ENCODE measurements at regions not wholly inside any gene's neighbourhood (a gene's known extent, or its start where the extent isn't known, plus 50 kb on each side); places are given as distances from the start of the nearest gene placed in this dataset.

- no peak for DNase-seq (ENCODE audit: low read depth)
Measured at GRCh38 chr1:87508247-87508787, 179.6 kb downstream of the LMO4 start.

GRCh38 chr1:87510540-87510939 is 181.9 kb downstream of the LMO4 start:
- DNase-seq (ENCODE audit: low read depth), result no peak

GRCh38 chr1:87511449-87511848 is 182.8 kb downstream of the LMO4 start:
- DNase-seq (ENCODE audit: low read depth), result no peak

- DNase-seq (ENCODE audit: low read depth), result no peak
Measured at GRCh38 chr1:87512431-87512830, 183.8 kb downstream of the LMO4 start.

GRCh38 chr1:87513255-87513654 is 184.6 kb downstream of the LMO4 start:
- DNase-seq (ENCODE audit: low read depth), result no peak

- DNase-seq (ENCODE audit: low read depth), result no peak
Measured at GRCh38 chr1:87513966-87514660, 185.4 kb downstream of the LMO4 start.

- DNase-seq (ENCODE audit: low read depth), result peak; percentile 39
Measured at GRCh38 chr1:87515781-87516180, 187.1 kb downstream of the LMO4 start.

- DNase-seq (ENCODE audit: low read depth), result no peak
Measured at GRCh38 chr1:87518794-87519193, 190.1 kb downstream of the LMO4 start.

- no peak for DNase-seq (ENCODE audit: low read depth)
Measured at GRCh38 chr1:87521452-87521851, 192.8 kb downstream of the LMO4 start.

- no peak for DNase-seq (ENCODE audit: low read depth)
Measured at GRCh38 chr1:87523466-87523865, 194.8 kb downstream of the LMO4 start.

GRCh38 chr1:87524021-87524754 is 195.5 kb downstream of the LMO4 start:
- no peak for DNase-seq (ENCODE audit: low read depth)

GRCh38 chr1:87528754-87529517 is 200.3 kb downstream of the LMO4 start:
- DNase-seq (ENCODE audit: low read depth), result no peak

- no peak for DNase-seq (ENCODE audit: low read depth)
Measured at GRCh38 chr1:87530042-87530807, 201.5 kb downstream of the LMO4 start.

GRCh38 chr1:87535551-87535950 is 206.9 kb downstream of the LMO4 start:
- DNase-seq (ENCODE audit: low read depth), result no peak

GRCh38 chr1:87539147-87539546 is 210.5 kb downstream of the LMO4 start:
- no peak for DNase-seq (ENCODE audit: low read depth)

GRCh38 chr1:87542697-87543096 is 214.0 kb downstream of the LMO4 start:
- no peak for DNase-seq (ENCODE audit: low read depth)

GRCh38 chr1:87549738-87550137 is 221.1 kb downstream of the LMO4 start:
- no peak for DNase-seq (ENCODE audit: low read depth)

GRCh38 chr1:87553511-87553910 is 224.8 kb downstream of the LMO4 start:
- DNase-seq (ENCODE audit: low read depth), result no peak

GRCh38 chr1:87555366-87555765 is 226.7 kb downstream of the LMO4 start:
- DNase-seq (ENCODE audit: low read depth), result no peak

- DNase-seq (ENCODE audit: low read depth), result peak; percentile 15
Measured at GRCh38 chr1:87556326-87556725, 227.6 kb downstream of the LMO4 start.

- no peak for DNase-seq (ENCODE audit: low read depth)
Measured at GRCh38 chr1:87558921-87559320, 230.2 kb downstream of the LMO4 start.

- no peak for DNase-seq (ENCODE audit: low read depth)
Measured at GRCh38 chr1:87560137-87560536, 231.5 kb downstream of the LMO4 start.

All from renal cortical epithelial cell (primary cell).